Body of pancreas (tissue), 4 donors: ENCODE measurements at regions not wholly inside any gene's neighbourhood (a gene's known extent, or its start where the extent isn't known, plus 50 kb on each side); places are given as distances from the start of the nearest gene placed in this dataset.

Experiments
- ATAC-seq: fragments of 150-250 bp; one replicate; pipeline ENCODE4 v1.9.1; 2016
- DNase-seq, 4 donors: peaks; one replicate each; pipeline ENCODE4 v3.0.0-alpha.2; 2019
- H3K27ac ChIP-seq, 4 donors: fragments of 200-600 bp; sonication (generic); 1 replicate in 3 of 4; 2 replicates in 1 of 4; pipeline versions ENCODE4 v1.5.1 to v1.6.1; 2016 to 2019; ENCODE audit warnings: mild to moderate bottlenecking in 1 of 4, mixed read lengths in 1 of 4, moderate library complexity in 1 of 4
- H3K27me3 ChIP-seq, 2 donors: fragments of 200-600 bp; sonication (generic); one replicate each; pipeline ENCODE4 v1.6.0; 2016; ENCODE audit warnings: mild to moderate bottlenecking in 1 of 2
- H3K36me3 ChIP-seq, 2 donors: fragments of 200-600 bp; sonication (generic); replicated peaks in 1 of 2; 2 replicates each; pipeline ENCODE4 v1.5.1; 2016; ENCODE audit warnings: low read depth in 2 of 2; ENCODE audit not compliant: insufficient read depth in 1 of 2
- H3K4me1 ChIP-seq: fragments of 200-600 bp; sonication (generic); one replicate; pipeline ENCODE4 v1.6.0; 2016
- H3K4me3 ChIP-seq, 2 donors: fragments of 200-600 bp; sonication (generic); 1 replicate in 1 of 2; 2 replicates in 1 of 2; pipeline ENCODE4 v1.5.1; 2016 to 2019
- H3K9me3 ChIP-seq, 3 donors: fragments of 200-600 bp; sonication (generic); 1 replicate in 2 of 3; 2 replicates in 1 of 3; pipeline ENCODE4 v1.5.1; 2016
- CTCF ChIP-seq, 7 experiments: fragments of 450-650 bp in 4 of 7; fragments of 200-600 bp in 3 of 7; sonication (generic) in 3 of 7; IDR thresholded peaks; one replicate each; pipeline ENCODE4 v1.5.1; 2016 to 2019; ENCODE audit warnings: antibody characterized with exemption in 7 of 7
- POLR2A ChIP-seq, 3 donors: fragments of 450-650 bp; IDR thresholded peaks; one replicate each; pipeline ENCODE4 v1.6.1; 2016; ENCODE audit warnings: antibody characterized with exemption in 3 of 3, mild to moderate bottlenecking in 2 of 3
- WGBS, 2 donors: methylation state at CpG; one replicate each; pipeline ENCODE4 v1.1.5; 2017; 5-methylcytosine and 5-hydroxymethylcytosine counted together
- intact Hi-C: fragments of 100-400 bp; cut with DNase I; formaldehyde crosslinking; loops from one replicate; pipeline ENCODE4 v1.15.1; 2023

DNA sequence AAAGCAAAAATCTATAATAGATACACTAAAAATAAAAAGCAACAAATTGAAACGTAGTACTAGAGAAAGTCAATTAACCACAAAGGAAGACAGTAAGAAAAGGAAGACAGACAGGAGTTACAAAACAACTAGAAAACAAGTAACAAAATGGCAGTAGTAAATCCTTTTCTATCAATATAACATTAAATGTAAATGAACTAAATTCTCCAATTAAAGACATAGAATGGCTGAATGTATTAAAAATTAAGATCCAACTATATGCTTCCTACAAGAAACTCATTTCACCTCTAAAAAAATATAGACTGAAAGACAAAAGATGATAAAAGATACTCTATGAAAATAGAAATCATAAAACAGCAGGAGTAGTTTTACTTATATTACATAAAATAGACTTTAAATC, 79.1 kb downstream of the CTH start:
- DNase-seq (no peak), ATAC-seq (no peak)
- WGBS, 2 donors, result 66 to 74% methylated on average over 1 of the region's 1 CpG
- peaks cover 24% of the 10 kb centered on the region for H3K4me1 ChIP-seq
- H3K9me3 ChIP-seq, result no peaks in the 10 kb centered on the region
- no peak for TF ChIP-seq CTCF (IDR thresholded peaks at IDR 0.05)
- TF ChIP-seq POLR2A (IDR thresholded peaks at IDR 0.05), result no peak
- H3K4me3 ChIP-seq, result no peak overlapping the region
- no peaks in the 10 kb centered on the region for H3K36me3 ChIP-seq
- H3K27me3 ChIP-seq, result no peaks in the 10 kb centered on the region
- H3K27ac ChIP-seq, result no peak overlapping the region
- intact Hi-C loops, result no loop called here

- ATAC-seq, result peak; percentile 78
- no peaks in the 10 kb centered on the region for H3K36me3 ChIP-seq
- DNase-seq, result no peak
- H3K9me3 ChIP-seq, result no peaks in the 10 kb centered on the region
- no peak overlapping the region for H3K27ac ChIP-seq
- no peak overlapping the region for H3K4me3 ChIP-seq
- no peaks in the 10 kb centered on the region for H3K27me3 ChIP-seq
- peaks cover 13% of the 10 kb centered on the region for H3K4me1 ChIP-seq
- 13 to 22% methylated on average over 2 of the region's 2 CpGs for WGBS, 2 donors
- TF ChIP-seq POLR2A (IDR thresholded peaks at IDR 0.05) (no peak), CTCF (IDR thresholded peaks at IDR 0.05) (no peak)
- intact Hi-C loops, result no loop called here
Measured at GRCh38 chr1:70495370-70495769, 84.3 kb downstream of the CTH start.

DNA sequence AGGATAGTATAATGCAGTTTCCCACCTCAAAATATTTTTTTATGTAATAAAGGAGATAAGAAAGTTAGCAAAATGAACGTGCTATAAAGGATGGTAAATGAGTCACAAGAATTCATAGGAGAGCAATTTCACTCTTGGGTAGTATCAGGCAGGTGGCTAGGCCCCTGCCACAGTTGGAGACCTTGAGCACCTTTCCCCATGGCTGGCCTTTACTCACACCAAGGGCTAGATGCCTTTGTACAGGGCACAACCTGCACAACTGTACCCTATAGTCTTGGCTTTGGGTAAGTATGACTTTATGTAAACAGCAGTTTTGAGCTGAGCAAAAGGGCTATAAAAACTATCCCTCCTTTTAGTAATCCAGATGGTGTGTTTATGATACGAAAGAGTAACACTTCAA, 85.1 kb downstream of the CTH start:
- Histone ChIP-seq H3K4me3 (no peak overlapping the region), H3K9me3 (no peaks in the 10 kb centered on the region), H3K4me1 (peaks cover 13% of the 10 kb centered on the region), H3K27ac (no peak overlapping the region), H3K27me3 (no peaks in the 10 kb centered on the region), H3K36me3 (no peaks in the 10 kb centered on the region)
- intact Hi-C loops, result no loop called here
- WGBS, 2 donors, result 52 to 57% methylated on average over 2 of the region's 2 CpGs
- DNase-seq, result no peak
- TF ChIP-seq POLR2A (IDR thresholded peaks at IDR 0.05) (no peak), CTCF (IDR thresholded peaks at IDR 0.05) (no peak)
- no peak for ATAC-seq

DNA sequence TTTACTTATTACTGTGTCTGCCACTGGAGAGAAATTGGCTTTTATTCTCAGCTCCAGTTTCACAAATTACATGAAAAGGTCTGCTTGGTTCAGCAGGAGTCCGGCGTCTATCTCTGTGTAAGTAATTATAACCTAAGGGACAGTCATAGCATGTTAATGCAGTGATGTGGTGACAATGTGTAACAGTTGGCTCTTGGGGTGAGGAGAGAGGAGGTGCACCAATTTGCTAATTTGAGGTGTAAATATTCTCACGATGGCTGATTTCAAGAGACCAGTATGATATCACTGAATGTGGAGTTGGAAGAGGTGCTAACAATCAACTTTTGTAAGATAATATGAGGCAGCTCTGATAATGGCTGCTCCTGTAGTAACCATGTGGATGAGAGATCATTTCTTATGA, 86.1 kb downstream of the CTH start:
- ATAC-seq (no peak), DNase-seq (no peak)
- intact Hi-C loops, result no loop called here
- TF ChIP-seq CTCF (IDR thresholded peaks at IDR 0.05) (no peak), POLR2A (IDR thresholded peaks at IDR 0.05) (no peak)
- H3K9me3 ChIP-seq, result no peaks in the 10 kb centered on the region
- H3K4me3 ChIP-seq, result no peak overlapping the region
- H3K27ac ChIP-seq, result no peak overlapping the region
- peaks cover 13% of the 10 kb centered on the region for H3K4me1 ChIP-seq
- no peaks in the 10 kb centered on the region for H3K27me3 ChIP-seq
- WGBS, 2 donors, result 69 to 80% methylated on average over 3 of the region's 3 CpGs
- H3K36me3 ChIP-seq, result no peaks in the 10 kb centered on the region

- H3K9me3 ChIP-seq, result no peaks in the 10 kb centered on the region
- no peaks in the 10 kb centered on the region for H3K36me3 ChIP-seq
- ATAC-seq (no peak), DNase-seq (no peak)
- WGBS, 2 donors, result 38 to 45% methylated on average over 2 of the region's 2 CpGs
- peaks cover 13% of the 10 kb centered on the region for H3K4me1 ChIP-seq
- TF ChIP-seq CTCF (IDR thresholded peaks at IDR 0.05) (no peak), POLR2A (IDR thresholded peaks at IDR 0.05) (no peak)
- no peaks in the 10 kb centered on the region for H3K27me3 ChIP-seq
- no peak overlapping the region for H3K27ac ChIP-seq
- intact Hi-C loops, result no loop called here
- no peak overlapping the region for H3K4me3 ChIP-seq
Measured at GRCh38 chr1:70498666-70499065, 87.6 kb downstream of the CTH start.
